OCI-LY3 (cell line): ENCODE measurements at regions not wholly inside any gene's neighbourhood (a gene's known extent, or its start where the extent isn't known, plus 50 kb on each side); places are given as distances from the start of the nearest gene placed in this dataset.

Experiments used
- EZH2phosphoT487 ChIP-seq: fragments of 200-600 bp; shearing (Covaris generic); IDR thresholded peaks from 2 replicates; pipeline ENCODE4 v1.6.1; 2018; ENCODE audit warnings: antibody characterized with exemption, mixed run types, low read depth
- TF ChIP-seq, protein P1 (sequence below): fragments of 200-600, 300-600 bp; sonication (generic); IDR thresholded peaks from 2 replicates; pipeline ENCODE4 v1.5.1; 2014; ENCODE audit warnings: antibody characterized with exemption, low read length, low read depth

DNA sequence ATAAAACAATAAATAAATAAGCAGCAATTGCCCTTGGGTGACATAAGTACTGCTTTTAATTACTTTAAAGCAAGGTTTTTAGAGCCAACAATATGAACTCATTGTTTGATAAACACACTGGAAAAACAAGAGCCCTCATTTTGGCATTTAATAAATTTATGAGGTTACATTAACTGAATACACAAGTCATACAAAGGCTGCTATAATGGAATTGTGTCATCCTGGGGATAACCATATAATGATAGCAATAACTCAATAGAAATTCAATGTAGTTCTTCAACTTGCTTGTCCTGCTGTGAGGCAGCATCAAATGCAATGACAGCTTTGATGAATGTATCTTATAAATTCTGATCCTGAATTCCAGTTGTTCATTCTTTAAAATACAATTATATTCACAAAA lies 1512.5 kb downstream of the STIM2 start:
- TF ChIP-seq, protein P1, sequence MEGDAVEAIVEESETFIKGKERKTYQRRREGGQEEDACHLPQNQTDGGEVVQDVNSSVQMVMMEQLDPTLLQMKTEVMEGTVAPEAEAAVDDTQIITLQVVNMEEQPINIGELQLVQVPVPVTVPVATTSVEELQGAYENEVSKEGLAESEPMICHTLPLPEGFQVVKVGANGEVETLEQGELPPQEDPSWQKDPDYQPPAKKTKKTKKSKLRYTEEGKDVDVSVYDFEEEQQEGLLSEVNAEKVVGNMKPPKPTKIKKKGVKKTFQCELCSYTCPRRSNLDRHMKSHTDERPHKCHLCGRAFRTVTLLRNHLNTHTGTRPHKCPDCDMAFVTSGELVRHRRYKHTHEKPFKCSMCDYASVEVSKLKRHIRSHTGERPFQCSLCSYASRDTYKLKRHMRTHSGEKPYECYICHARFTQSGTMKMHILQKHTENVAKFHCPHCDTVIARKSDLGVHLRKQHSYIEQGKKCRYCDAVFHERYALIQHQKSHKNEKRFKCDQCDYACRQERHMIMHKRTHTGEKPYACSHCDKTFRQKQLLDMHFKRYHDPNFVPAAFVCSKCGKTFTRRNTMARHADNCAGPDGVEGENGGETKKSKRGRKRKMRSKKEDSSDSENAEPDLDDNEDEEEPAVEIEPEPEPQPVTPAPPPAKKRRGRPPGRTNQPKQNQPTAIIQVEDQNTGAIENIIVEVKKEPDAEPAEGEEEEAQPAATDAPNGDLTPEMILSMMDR = no peak
- no peak for TF ChIP-seq EZH2phosphoT487
